GM12892 (cell line): ENCODE measurements at regions not wholly inside any gene's neighbourhood (a gene's known extent, or its start where the extent isn't known, plus 50 kb on each side); places are given as distances from the start of the nearest gene placed in this dataset.

Experiments
- POLR2A ChIP-seq: IDR thresholded peaks from 2 replicates; pipeline ENCODE4 v1.6.1; 2011; ENCODE audit warnings: low read depth, low read length, control low read depth
- POLR2AphosphoS5 ChIP-seq: IDR thresholded peaks from 2 replicates; pipeline ENCODE4 v1.6.1; 2011; ENCODE audit warnings: low read depth, low read length, control low read depth

GRCh38 chrX:28312259-28312658 lies 275.0 kb upstream of the IL1RAPL1 start:
- TF ChIP-seq POLR2A (no peak), POLR2AphosphoS5 (no peak)
